Loucy (cell line): ENCODE measurements at regions not wholly inside any gene's neighbourhood (a gene's known extent, or its start where the extent isn't known, plus 50 kb on each side); places are given as distances from the start of the nearest gene placed in this dataset.

Experiments
- H2AFZ ChIP-seq: fragments of 200-600 bp; sonication (generic); 2 replicates; pipeline ENCODE4 v1.6.0; 2016; ENCODE audit warnings: antibody characterized with exemption, mild to moderate bottlenecking, low read length, moderate library complexity
- H3F3A ChIP-seq: fragments of 200-600 bp; 2 replicates; pipeline ENCODE4 v1.6.0; 2016; ENCODE audit warnings: antibody characterized with exemption, low read depth, mild to moderate bottlenecking
- H3K27me3 ChIP-seq: fragments of 200-600 bp; sonication (generic); 2 replicates; pipeline ENCODE4 v1.6.1; 2014; ENCODE audit warnings: low read length, mild to moderate bottlenecking; ENCODE audit not compliant: insufficient read depth, poor library complexity, severe bottlenecking
- H3K36me3 ChIP-seq: fragments of 200-600 bp; sonication (generic); 2 replicates; pipeline ENCODE4 v1.6.1; 2016; ENCODE audit warnings: low read length; ENCODE audit not compliant: insufficient read depth
- H3K4me1 ChIP-seq: fragments of 200-600 bp; sonication (generic); 2 replicates; pipeline ENCODE4 v1.5.1; 2014; ENCODE audit warnings: low read length, mild to moderate bottlenecking; ENCODE audit not compliant: insufficient read depth, poor library complexity, severe bottlenecking
- H3K4me2 ChIP-seq: fragments of 200-600 bp; sonication (generic); 2 replicates; pipeline ENCODE4 v1.6.0; 2014; ENCODE audit warnings: antibody characterized with exemption, low read length, low read depth, mild to moderate bottlenecking; ENCODE audit not compliant: poor library complexity, severe bottlenecking
- H3K4me3 ChIP-seq: fragments of 200-600 bp; sonication (generic); 2 replicates; pipeline ENCODE4 v1.5.1; 2014; ENCODE audit warnings: low read length, mild to moderate bottlenecking, mixed read lengths; ENCODE audit not compliant: poor library complexity, severe bottlenecking
- H3K79me2 ChIP-seq: fragments of 200-600 bp; sonication (generic); 2 replicates; pipeline ENCODE4 v1.6.1; 2014; ENCODE audit warnings: low read length; ENCODE audit not compliant: insufficient read depth
- H3K9ac ChIP-seq: fragments of 200-600 bp; sonication (generic); 2 replicates; pipeline ENCODE4 v1.6.0; 2014; ENCODE audit warnings: mild to moderate bottlenecking, low read depth, low read length, moderate library complexity; ENCODE audit not compliant: poor library complexity, severe bottlenecking
- H3K9me2 ChIP-seq: fragments of 200-600 bp; sonication (generic); replicated peaks from 2 replicates; pipeline ENCODE4 v1.6.1; 2016; ENCODE audit warnings: low read depth, low read length, mixed read lengths
- H3K9me3 ChIP-seq: fragments of 200-600 bp; sonication (generic); 2 replicates; pipeline ENCODE4 v1.6.1; 2014; ENCODE audit warnings: mild to moderate bottlenecking, antibody characterized with exemption, low read length, low read depth; ENCODE audit not compliant: insufficient read depth
- H4K20me1 ChIP-seq: fragments of 200-600 bp; sonication (generic); 2 replicates; pipeline ENCODE4 v1.6.0; 2014; ENCODE audit warnings: antibody characterized with exemption, low read length, mild to moderate bottlenecking; ENCODE audit not compliant: insufficient read depth, poor library complexity, severe bottlenecking
- CTCF ChIP-seq: fragments of 200-600 bp; sonication (generic); conservative IDR thresholded peaks from 2 replicates; pipeline ENCODE4 v1.5.1; 2014; ENCODE audit warnings: mild to moderate bottlenecking, antibody characterized with exemption, low read length
- EZH2phosphoT487 ChIP-seq: fragments of 200-600 bp; IDR thresholded peaks from 2 replicates; pipeline ENCODE4 v1.6.1; 2018; ENCODE audit warnings: antibody characterized with exemption, mild to moderate bottlenecking, moderate library complexity, borderline replicate concordance

- no peak for TF ChIP-seq EZH2phosphoT487
- no peak for TF ChIP-seq CTCF
- H3K4me3 ChIP-seq = no peak overlapping the region
- no peaks in the 10 kb centered on the region for H4K20me1 ChIP-seq
- H3K4me2 ChIP-seq = no peak overlapping the region
- H3K9ac ChIP-seq = no peak overlapping the region
- no peaks in the 10 kb centered on the region for H3K9me3 ChIP-seq
- no peaks in the 10 kb centered on the region for H3K9me2 ChIP-seq
- no peaks in the 10 kb centered on the region for H3K4me1 ChIP-seq
- H3K27me3 ChIP-seq = no peaks in the 10 kb centered on the region
- H3K36me3 ChIP-seq = no peaks in the 10 kb centered on the region
- no peaks in the 10 kb centered on the region for H3K79me2 ChIP-seq
- no peaks in the 10 kb centered on the region for H3F3A ChIP-seq
- H2AFZ ChIP-seq = no peak overlapping the region
Observed at GRCh38 chr5:147966326-147966725, 60.0 kb upstream of the C5orf46 start.

- Histone ChIP-seq H3K4me1 (no peaks in the 10 kb centered on the region), H3K4me2 (no peak overlapping the region), H3K4me3 (no peak overlapping the region), H4K20me1 (no peaks in the 10 kb centered on the region), H3K36me3 (no peaks in the 10 kb centered on the region), H3K27me3 (no peaks in the 10 kb centered on the region), H3K79me2 (no peaks in the 10 kb centered on the region), H3K9me3 (no peaks in the 10 kb centered on the region), H3K9me2 (no peaks in the 10 kb centered on the region), H3F3A (no peaks in the 10 kb centered on the region), H3K9ac (no peak overlapping the region), H2AFZ (no peak overlapping the region)
- TF ChIP-seq CTCF = no peak
- TF ChIP-seq EZH2phosphoT487 = no peak
Observed at GRCh38 chr5:147965715-147966114, 59.4 kb upstream of the C5orf46 start.

- no peak overlapping the region for H3K4me3 ChIP-seq
- no peaks in the 10 kb centered on the region for H3K79me2 ChIP-seq
- H2AFZ ChIP-seq = no peak overlapping the region
- H4K20me1 ChIP-seq = no peaks in the 10 kb centered on the region
- H3K9me2 ChIP-seq = no peaks in the 10 kb centered on the region
- H3K4me2 ChIP-seq = no peak overlapping the region
- no peaks in the 10 kb centered on the region for H3K36me3 ChIP-seq
- no peaks in the 10 kb centered on the region for H3K27me3 ChIP-seq
- no peak overlapping the region for H3K9ac ChIP-seq
- H3K4me1 ChIP-seq = no peaks in the 10 kb centered on the region
- no peaks in the 10 kb centered on the region for H3F3A ChIP-seq
- TF ChIP-seq CTCF (no peak), EZH2phosphoT487 (no peak)
- H3K9me3 ChIP-seq = no peaks in the 10 kb centered on the region
Observed at GRCh38 chr5:147963948-147964693, 57.8 kb upstream of the C5orf46 start.
